ENCODE measurements at regions not wholly inside any gene's neighbourhood (a gene's known extent, or its start where the extent isn't known, plus 50 kb on each side); places are given as distances from the start of the nearest gene placed in this dataset.
A peak's percentile ranks its signal among the peaks of the same experiment; 100 is the strongest.

DNA sequence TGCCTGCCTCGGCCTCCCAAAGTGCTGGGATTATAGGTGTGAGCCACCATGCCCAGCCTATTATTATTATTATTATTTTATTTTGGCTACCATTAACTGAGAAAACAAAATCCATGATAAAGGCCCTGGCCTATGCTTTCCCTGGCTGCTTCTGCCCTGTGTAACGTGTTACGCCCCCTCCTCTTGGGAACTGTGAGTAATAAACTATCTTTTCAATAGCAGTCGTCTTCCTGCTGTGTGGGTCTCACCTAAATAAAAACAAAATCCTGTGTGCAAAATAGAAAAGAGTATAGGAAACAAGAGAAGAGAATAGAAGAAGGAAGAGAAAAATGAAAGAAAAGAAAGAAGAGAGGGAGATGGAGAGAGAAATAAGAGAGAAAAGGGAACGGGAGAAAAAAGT is 237.0 kb downstream of the MIAT start:
- DNase-seq (ENCODE audit: low spot score), result no peak

DNA sequence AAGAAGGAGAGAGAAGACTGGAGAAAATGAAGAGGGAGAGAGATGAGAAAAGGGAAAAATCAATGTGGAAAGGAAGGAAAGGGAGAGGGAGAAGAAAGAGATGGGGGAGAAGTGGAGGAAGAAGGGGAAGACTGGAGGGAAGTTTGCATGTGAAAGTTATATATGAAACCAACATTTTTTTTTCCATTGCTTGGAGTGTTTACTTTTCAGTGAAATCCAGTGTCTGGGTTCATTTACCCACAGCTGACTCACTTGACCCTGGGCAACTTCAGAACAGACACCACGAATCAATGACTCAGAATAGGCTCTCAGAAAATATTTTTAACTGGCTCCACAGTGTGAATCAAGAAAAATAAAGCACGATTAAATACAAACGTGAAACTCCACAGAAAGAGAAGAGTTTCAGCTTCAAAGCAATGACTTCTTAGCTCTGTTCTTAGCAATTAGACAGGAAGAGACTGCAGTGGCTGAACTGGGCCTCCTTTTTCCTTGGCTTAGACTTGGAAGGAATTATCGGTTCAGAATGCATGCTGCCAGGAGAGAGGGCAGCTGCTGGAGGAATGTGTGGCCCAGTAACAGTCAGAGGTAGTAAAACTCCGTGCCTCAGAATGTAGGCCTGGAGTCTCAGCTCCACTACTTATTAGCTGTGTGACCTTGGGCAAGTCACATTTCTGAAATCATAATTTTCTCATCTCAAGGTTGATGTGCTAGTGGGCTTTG is 237.5 kb downstream of the MIAT start:
- DNase-seq (ENCODE audit: low spot score), result no peak

DNA sequence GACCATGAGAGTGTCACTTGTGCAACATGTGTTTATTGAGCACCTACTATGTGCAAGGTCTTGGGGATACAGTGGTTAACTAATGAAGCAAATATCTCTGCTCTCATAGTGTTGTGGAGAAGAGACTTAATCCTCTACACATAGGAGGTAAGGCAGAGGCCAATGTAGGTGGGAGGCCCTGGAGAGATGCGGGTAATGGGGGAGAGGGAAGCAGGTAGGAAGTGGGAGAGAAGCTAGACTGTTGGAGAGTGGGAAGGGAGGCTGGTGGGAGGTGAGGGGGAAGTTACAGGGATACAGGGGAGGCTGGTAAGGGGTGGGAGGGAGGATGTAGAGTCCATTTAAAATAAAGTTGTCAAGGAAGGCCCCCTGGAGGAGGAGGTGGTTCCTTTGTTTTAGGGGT is 240.0 kb downstream of the MIAT start:
- no peak for DNase-seq (ENCODE audit: low spot score)

DNA sequence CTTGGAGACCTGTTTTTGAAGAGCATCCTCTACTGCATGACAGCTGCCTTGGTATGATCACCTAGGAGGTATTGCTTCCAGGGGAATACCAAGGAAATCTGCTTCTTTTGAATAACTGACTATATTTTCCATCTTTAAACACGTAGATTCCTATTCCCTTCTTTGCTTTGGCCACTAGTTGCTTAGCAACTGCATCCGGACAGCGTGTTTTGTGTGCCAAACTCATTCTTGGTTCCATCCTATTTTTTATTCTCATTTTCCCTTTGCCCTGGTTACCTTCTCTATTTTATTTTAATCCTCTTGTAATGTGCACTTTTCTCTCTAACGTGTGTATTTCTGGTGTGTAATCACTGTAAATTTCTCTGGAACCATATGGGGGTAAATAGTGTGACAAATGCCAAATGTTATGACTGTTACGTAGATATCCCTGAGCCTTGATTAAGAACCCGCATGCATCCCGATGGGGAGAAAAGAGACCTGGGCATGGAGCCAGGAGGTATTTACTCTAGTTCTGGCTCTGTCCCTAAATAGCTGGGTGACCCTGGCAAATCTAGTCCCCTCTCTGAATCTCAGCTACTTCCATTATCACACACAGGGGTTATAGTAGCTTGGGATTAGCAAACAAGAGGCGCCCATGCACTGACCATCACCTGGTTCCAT is 241.7 kb downstream of the MIAT start:
- DNase-seq (ENCODE audit: low spot score), result no peak

DNA sequence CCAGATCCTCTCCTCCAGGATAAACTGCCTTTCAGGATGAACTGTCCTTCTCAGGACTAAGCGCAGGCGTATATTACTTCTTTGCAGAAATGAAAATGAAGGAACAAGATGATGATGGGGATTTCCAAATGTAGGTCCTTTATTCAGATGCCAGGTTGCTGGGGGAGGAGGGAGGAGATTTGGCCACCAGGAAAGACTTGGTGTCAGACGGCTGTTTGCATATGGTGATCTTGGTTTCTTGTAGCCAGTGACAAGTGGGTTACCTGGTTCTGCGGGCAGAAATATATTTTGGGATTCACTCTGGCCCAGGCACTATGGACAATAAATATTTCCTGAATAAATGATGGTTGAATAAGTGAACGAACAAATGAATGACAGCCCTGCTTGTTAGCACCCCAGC is 243.4 kb downstream of the MIAT start:
- no peak for DNase-seq (ENCODE audit: low spot score)

DNA sequence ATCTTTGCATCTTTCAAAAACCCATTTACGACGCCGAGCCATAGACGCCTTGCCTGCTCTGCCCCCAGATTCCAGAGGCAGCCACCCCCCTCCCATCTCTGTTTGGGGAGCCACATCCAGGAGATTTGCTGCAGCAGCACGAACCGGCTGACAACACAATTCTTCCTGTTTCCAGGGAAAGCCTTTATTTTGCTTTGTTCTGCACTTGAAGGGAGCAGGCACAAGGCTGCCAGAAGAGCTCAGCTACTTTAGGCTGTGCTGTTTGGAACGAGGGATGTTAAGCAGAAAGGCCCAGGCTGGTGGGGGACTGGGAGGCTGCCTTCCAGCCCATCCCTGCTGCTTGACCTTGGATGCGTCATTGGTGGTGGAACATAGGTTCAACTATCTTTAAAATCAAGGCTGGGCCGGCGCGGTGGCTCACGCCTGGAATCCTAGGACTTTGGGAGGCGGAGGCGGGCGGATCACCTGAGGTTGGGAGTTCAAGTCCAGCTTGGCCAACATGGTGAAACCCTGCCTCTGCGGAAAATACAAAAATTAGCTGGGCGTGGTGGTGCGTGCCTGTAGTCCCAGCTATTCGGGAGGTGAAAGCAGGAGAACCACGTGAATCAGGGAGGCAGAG is 243.9 kb downstream of the MIAT start:
- DNase-seq (ENCODE audit: low spot score), result no peak

DNA sequence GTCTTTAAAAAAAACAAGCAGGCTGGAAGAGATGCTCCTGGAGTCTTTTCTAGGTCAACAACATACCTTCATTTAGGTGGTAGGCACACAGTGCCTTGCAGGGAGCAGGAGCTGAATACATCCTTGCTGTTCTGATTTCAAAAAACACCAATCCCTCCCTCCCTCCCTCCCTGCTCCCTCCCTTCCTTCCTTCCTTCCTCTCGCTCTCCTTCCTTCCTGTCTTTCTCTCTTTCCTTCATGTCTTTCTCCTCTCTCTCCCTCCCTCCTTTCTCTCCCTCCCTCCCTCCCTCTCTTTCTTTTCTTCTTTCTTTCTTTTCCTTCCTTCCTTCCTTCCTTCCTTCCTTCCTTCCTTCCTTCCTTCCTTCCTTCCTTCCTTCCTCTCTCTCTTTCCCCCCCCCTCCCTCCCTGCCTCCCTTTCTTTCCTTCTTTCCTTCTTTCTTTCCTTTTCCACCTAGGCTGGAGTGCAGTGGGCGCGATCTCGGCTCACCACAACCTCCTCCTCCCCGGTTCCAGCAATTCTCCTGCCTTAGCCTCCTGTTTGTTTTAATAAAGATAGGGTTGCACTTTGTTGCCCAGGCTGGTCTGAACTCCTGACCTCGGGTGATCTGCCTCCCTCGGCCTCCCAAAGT is 245.1 kb downstream of the MIAT start:
- DNase-seq (ENCODE audit: low spot score), result no peak

DNA sequence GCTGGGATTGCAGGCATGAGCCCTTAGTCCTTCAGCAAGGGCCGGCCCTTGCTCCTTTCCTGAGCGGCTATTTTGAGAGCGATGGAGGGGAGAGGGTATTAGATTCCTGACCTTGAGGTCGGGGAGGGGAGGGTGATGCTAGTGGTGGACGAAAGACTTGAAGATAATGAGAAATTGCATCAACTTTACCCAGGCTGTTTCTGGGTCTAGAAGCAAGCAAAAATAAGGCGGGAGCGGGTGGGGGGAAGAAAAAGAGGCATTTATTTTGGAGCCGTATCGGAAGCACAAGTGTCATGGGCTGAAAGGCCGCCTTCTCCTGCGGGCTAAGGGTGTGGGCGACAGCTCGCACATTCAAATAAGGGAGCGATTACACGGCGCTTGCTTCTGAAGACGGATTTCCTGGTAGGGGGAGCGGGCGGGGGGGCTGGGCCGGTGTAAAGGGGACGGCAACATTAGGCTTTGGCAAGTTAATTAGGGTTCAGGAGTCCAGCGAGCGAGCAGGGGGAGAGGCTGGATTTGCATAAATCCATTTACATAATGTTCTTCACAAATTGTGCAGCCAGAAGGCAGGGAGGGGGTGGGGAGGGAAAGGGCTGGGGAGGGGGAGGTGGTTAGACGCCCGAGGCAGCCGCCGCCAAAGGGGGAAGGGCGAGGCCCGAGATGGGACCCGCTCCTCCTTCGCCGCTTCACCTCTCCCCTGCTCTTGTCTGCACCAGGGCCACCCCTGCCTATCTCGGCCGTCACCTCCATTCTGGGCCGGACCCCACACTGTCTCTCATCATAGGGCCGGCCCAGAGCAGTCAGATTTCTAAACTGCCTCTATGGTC is 245.9 kb downstream of the MIAT start:
- DNase-seq (ENCODE audit: low spot score), result no peak

DNA sequence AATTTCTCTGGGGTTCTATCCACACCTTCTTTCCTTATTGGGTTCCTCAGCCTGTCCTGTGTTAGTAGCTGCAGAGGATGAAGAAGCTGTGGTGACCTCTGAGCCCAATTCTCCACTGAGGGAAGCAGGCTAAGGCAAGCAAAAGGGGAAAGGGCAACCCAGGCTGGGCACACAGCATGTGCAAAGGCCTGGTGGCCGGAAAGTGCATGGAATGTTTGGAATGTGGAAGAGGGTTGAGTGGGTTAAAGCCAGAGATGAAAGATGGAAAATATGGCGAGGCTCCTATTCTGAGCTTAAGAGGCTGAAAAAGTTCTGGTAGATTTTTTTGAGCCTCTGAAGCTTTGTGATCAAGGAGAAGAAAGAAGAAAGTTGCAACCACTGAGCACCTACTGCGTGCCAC is 247.1 kb downstream of the MIAT start:
- DNase-seq (ENCODE audit: low spot score), result no peak

DNA sequence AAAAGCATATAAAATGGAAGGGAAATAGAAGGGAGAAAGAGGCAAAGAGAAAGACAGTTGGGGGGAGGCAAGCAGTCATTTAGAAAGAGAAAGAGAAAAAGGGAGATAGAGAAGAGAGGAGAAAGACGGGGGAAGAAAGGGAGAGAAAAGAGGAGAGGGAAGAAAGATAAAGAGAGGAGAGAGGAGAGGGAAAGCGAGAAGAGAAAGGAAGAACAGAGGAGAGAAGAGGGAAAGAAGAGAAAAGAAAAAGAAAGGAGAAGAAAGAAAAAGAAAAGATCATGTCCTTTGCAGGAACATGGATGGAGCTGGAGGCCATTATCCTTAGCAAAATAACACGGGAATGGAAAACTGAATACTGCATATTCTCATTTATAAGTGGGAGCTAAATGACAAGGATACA is 247.7 kb downstream of the MIAT start:
- DNase-seq (ENCODE audit: low spot score), result no peak

DNA sequence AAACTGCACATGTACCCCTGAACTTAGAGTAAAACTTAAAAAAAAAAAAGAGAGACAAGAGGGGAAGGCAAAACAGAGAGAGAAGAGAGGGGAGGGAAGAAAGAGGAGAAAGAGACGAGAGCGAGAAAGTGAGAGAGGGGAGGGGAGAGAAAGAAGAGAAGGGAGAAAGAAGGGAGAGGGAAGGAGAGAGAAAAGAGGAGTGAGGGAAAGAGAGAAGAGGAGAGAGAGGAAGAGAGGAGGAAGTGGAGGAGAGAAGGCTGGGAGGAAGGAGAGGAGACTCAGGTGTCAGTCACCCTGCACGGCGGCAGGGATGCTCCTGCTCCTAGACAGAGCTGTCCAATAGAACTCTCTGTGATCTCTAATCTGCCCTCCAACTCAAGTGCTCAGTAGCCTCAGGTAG is 248.3 kb downstream of the MIAT start:
- no peak for DNase-seq (ENCODE audit: low spot score)

DNA sequence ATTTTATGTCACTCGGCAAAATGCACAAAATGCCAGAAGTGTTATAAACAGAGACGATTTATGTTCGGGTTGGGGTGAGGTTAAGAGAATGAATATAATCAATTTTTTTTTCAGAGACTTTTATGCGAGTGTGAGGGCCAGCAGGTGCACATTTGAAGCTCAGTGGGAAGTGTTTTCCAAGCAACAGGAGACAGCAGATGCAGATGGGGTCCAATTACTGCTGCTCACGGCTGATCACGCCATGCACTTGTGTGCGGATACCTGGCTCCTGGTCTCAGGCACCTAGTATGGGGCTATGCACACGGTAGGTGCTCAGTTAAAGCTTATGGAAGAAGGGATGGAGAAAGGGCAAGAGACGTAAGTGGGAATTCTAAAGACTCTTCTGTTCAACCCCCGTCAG is 249.1 kb downstream of the MIAT start:
- no peak for DNase-seq (ENCODE audit: low spot score)

DNA sequence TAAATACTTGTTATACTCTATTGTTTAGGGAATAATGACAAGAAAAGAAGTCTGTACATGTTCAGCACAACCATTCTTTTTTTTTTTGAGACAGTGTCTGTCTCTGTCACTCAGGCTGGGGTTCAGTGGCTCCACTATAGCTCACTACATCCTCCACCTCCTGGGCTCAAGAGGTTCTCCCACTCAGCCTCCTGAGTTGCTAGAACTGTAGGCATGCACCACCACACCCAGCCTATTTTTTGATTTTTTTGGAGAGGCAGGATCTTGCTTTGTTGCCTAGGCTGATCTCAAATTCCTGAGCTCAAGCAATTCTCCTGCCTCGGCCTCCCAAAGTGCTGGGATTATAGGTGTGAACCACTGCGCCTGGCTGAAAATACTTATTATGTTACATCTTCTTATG is 250.0 kb downstream of the MIAT start:
- no peak for DNase-seq (ENCODE audit: low spot score)

DNA sequence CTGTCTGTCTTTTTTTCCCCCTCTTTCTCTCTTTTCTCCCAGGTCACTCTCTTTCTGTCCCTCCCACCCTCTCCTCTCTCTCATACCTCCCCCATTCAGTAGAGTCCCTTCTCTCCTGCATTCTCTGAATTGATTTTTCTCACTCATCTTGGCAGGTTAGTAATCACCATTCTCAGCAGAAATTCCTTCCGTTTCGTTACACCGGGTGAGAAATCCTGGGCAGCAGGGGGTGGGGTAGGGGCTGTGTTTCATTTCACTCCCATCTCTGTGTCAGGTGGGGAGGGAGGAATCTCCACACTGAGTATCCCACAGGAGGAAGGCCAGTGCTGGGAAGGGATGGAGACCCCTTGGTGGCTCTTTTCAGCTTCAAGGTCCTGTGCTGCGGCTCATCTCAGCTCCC is 253.5 kb downstream of the MIAT start:
- no peak for DNase-seq (ENCODE audit: low spot score)

DNA sequence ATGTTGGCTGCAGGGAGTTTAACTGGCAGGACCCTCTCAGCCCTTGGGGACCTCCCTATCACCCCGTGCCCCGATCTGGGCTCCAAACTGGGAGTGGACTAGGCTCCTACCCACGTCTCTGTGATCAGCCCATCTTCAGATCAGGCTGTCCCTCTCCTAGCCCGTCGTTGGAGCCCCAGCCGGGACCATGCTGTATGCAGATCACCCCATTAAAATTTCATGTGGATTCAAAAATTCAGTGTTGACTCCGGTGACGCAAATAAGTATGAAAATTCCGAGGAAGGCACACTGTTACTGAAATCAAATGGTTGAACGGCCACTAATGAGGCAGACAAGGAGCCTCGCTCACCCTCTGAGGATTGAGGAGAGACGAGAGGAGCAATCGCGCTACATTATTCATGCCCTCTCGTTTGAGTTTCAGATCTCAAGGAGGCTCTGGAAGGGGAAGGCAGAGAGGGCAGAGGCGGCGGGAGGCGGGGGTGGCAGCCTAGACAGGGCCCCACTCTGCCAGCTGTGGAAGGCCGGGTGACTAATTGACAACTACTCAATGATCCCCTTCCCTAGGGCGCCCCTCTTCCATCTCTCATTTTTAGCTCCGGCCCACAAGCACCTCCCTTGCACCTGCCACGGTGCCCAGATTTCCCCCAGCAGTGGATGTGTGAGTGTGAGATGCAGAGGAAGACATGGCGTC is 255.4 kb downstream of the MIAT start:
- DNase-seq (ENCODE audit: low spot score), result no peak

DNA sequence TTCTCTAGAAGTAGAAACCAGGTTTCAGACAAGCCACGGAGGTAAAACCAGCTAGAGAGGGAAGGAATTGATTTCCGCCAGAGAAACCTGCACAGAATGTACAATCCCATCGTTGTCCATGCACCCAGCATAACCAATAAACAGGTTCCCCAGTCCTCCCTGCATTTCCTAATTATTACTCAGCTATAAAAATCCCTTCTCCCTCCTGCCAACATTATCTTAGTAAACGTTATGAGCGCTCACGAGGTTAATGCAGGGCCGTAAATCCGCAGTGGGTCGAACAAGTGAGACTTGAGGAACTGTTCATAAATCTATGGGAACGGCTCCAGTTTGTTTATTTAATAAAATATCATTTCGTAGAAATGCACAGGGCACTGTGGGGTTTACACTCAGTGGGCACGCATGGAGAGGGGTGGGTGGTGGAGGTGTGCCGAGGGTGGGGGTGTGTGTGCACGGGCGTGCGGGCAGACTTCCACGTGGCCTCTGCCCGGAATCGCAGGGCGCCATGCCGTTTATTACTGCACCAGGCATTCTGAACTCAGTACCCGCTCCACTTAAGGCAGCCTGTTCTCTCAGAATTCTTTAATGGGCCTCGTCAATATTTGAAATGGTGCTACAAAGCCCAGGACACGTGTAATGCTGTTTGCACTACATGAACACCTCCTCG is 257.3 kb downstream of the MIAT start:
- DNase-seq (ENCODE audit: low spot score), result no peak

DNA sequence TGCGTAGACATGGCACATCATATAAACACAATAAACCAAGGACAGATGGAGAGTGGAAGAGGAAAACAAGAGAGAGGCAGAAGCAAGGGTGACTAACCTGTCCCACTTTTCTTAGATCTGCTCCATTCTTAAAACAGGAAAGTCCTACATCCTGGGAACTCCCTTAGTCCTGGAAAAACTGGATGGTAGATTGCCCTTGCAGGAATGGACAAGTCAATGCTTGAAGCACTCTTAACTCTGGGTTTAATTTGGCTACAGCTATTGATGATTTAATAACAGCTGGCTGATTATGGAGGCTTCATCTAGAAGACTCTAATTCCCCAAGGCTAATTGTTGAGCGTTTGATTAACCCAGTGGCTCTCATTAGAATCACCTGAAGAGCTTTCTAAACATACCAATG is 258.8 kb downstream of the MIAT start:
- DNase-seq (ENCODE audit: low spot score), result no peak

DNA sequence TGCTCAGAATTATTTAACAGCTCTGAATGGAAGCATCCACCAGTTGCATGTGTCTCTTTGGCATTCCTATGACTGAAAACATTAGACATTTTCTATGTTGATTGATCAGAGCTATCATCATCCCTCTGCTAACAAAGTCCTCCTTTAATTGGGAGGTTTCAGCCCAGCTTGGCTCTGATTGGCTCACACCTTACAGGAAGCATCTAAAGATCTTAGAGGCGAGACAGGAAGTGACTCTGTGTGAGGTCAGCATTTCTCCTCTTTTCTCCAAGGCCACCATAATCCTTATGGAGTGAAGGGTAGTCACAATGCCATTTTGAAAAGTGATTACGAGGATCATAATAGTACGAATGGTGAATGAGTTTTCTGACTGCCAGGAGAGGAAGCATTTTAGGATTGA is 260.8 kb downstream of the MIAT start:
- DNase-seq (ENCODE audit: low spot score), result no peak

DNA sequence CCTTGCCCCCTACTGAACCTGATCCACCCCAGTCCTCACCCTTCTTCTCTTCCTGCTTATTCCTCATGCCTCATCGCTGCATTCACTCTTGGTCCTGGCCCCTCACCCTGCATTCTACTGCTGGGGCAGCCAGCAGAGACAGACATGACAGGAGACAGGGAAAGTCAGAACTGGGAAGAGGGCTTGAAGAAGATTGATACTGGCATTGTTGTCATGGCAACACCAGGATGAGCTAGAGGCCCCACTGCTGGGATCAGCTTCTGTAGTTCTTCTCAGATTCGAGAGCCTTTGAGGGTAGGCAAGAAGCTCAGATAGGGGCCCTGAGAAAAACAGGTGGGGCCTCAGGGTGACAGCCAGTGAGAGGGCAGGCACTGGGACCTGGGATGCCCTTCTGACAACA is 264.3 kb downstream of the MIAT start:
- no peak for DNase-seq (ENCODE audit: low spot score)

DNA sequence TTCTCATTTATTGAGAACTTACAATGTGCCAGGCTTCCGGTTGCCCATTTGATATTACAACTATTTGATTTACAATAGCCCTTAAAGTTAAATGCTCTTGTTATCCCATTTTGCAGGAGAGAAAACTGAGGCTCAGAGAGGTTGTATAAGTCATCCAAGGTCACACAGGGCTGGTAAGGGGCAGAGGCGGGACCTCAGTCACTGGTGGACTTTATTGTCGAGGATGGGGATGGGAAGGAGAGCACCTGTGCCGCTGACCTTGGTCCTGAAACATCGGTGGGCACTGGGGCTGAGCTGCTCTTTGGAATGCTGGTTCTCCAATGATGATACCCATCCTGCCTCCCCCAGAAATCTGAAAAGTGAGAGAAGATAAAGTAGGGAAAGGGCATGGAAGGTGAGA is 265.4 kb downstream of the MIAT start:
- peak; percentile 91 for DNase-seq (ENCODE audit: low spot score)

DNA sequence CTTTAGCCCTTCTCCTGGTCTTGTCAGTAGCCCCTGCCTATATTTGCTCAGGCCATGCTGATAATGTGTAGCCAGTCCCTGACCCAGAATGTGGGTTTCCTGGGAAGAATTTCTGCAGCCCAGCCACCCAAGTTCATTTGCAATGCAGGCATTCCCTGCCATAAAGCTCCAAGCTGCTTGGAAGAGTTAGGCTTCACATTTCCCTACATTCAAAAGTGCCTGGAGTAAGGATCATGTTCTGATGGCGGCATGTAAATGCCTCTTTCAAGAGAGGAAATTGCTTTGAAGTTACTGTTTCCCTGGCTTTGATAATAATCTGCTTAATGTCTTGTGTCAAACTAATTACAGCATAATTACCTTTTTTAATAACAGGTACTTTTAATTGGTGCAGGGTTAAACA is 266.1 kb downstream of the MIAT start:
- DNase-seq (ENCODE audit: low spot score), result peak; percentile 37

All from iPS-NIHi11 (cell line).